HG03565 (cell line): ENCODE measurements at regions not wholly inside any gene's neighbourhood (a gene's known extent, or its start where the extent isn't known, plus 50 kb on each side); places are given as distances from the start of the nearest gene placed in this dataset.

Experiments used
- ATAC-seq: cut with Tn5 transposase; IDR thresholded peaks from one replicate; pipeline ENCODE4 v1.9.1; 2021; ENCODE audit warnings: mild to moderate bottlenecking, moderate library complexity; ENCODE audit not compliant: unreplicated experiment

GRCh38 chr10:129272866-129273650, 194.0 kb upstream of the MGMT start:
- no peak for ATAC-seq

- no peak for ATAC-seq
Observed at GRCh38 chr10:129273860-129274259, 193.2 kb upstream of the MGMT start.

GRCh38 chr10:129274748-129275474, 192.1 kb upstream of the MGMT start:
- ATAC-seq = no peak

- no peak for ATAC-seq
Observed at GRCh38 chr10:129275886-129276285, 191.2 kb upstream of the MGMT start.

- ATAC-seq = no peak
Observed at GRCh38 chr10:129277084-129277483, 190.0 kb upstream of the MGMT start.

- no peak for ATAC-seq
Observed at GRCh38 chr10:129277841-129278240, 189.2 kb upstream of the MGMT start.

- ATAC-seq = no peak
Observed at GRCh38 chr10:129278686-129279085, 188.4 kb upstream of the MGMT start.

GRCh38 chr10:129279446-129280154, 187.4 kb upstream of the MGMT start:
- ATAC-seq = no peak

GRCh38 chr10:129280155-129280502, 186.9 kb upstream of the MGMT start:
- no peak for ATAC-seq

- no peak for ATAC-seq
Observed at GRCh38 chr10:129280908-129281586, 186.0 kb upstream of the MGMT start.

- ATAC-seq = no peak
Observed at GRCh38 chr10:129285459-129285858, 181.6 kb upstream of the MGMT start.

- no peak for ATAC-seq
Observed at GRCh38 chr10:129288999-129289584, 177.9 kb upstream of the MGMT start.

GRCh38 chr10:129293991-129294700, 172.9 kb upstream of the MGMT start:
- ATAC-seq = no peak

GRCh38 chr10:129294944-129295343, 172.1 kb upstream of the MGMT start:
- ATAC-seq = no peak

- ATAC-seq = no peak
Observed at GRCh38 chr10:129305046-129305445, 162.0 kb upstream of the MGMT start.

GRCh38 chr10:129307141-129307540, 159.9 kb upstream of the MGMT start:
- no peak for ATAC-seq

- ATAC-seq = no peak
Observed at GRCh38 chr10:129308953-129309564, 158.0 kb upstream of the MGMT start.

- ATAC-seq = no peak
Observed at GRCh38 chr10:129309565-129309964, 157.5 kb upstream of the MGMT start.

- no peak for ATAC-seq
Observed at GRCh38 chr10:129310881-129311280, 156.2 kb upstream of the MGMT start.

- ATAC-seq = no peak
Observed at GRCh38 chr10:129319934-129320333, 147.1 kb upstream of the MGMT start.
